Endodermal cell (in vitro differentiated cells): ENCODE measurements at regions not wholly inside any gene's neighbourhood (a gene's known extent, or its start where the extent isn't known, plus 50 kb on each side); places are given as distances from the start of the nearest gene placed in this dataset.

ENCODE experiments used
- DNase-seq: peaks from one replicate; pipeline ENCODE4 v3.0.0-alpha.2; 2017
- H3K27ac ChIP-seq: 2 replicates; pipeline ENCODE4 v1.5.1; 2013; ENCODE audit warnings: mild to moderate bottlenecking, low read depth, low read length, moderate library complexity
- H3K27me3 ChIP-seq: 2 replicates; pipeline ENCODE4 v1.6.1; 2013; ENCODE audit warnings: mild to moderate bottlenecking, low read length, moderate library complexity; ENCODE audit not compliant: insufficient read depth, control insufficient read depth, poor library complexity, severe bottlenecking
- H3K36me3 ChIP-seq: 2 replicates; pipeline ENCODE4 v1.7.0; 2013; ENCODE audit warnings: mild to moderate bottlenecking, low read length, moderate library complexity; ENCODE audit not compliant: control insufficient read depth, insufficient read depth
- H3K4me1 ChIP-seq: one replicate; pipeline ENCODE4 v1.7.0; 2013; ENCODE audit warnings: low read length; ENCODE audit not compliant: control insufficient read depth, insufficient read depth
- H3K4me3 ChIP-seq: 2 replicates; pipeline ENCODE4 v1.5.1; 2013; ENCODE audit warnings: mild to moderate bottlenecking, low read length, moderate library complexity
- H3K9ac ChIP-seq: 2 replicates; pipeline ENCODE4 v1.6.1; 2013; ENCODE audit warnings: mild to moderate bottlenecking, low read length, moderate library complexity; ENCODE audit not compliant: poor library complexity, severe bottlenecking; ENCODE audit errors: extremely low read depth
- H3K9me3 ChIP-seq: 2 replicates; pipeline ENCODE4 v1.6.1; 2013; ENCODE audit warnings: mild to moderate bottlenecking, low read length, moderate library complexity; ENCODE audit not compliant: control insufficient read depth
- H3K27ac Mint-ChIP-seq: 2 replicates; pipeline ENCODE4 v1.8.0; 2020; ENCODE audit warnings: mixed read lengths
- H3K27me3 Mint-ChIP-seq: 2 replicates; pipeline ENCODE4 v1.8.0; 2021; ENCODE audit warnings: mild to moderate bottlenecking, mixed read lengths; ENCODE audit not compliant: insufficient read depth
- H3K36me3 Mint-ChIP-seq: 2 replicates; pipeline ENCODE4 v1.8.0; 2020; ENCODE audit warnings: low read depth, mixed read lengths
- H3K4me1 Mint-ChIP-seq: 2 replicates; pipeline ENCODE4 v1.8.0; 2020; ENCODE audit warnings: mixed read lengths
- H3K4me3 Mint-ChIP-seq: 2 replicates; pipeline ENCODE4 v1.8.0; 2020; ENCODE audit warnings: mild to moderate bottlenecking, moderate library complexity, mixed read lengths
- H3K9me3 Mint-ChIP-seq: 2 replicates; pipeline ENCODE4 v1.8.0; 2020; ENCODE audit warnings: mild to moderate bottlenecking, mixed read lengths
- CTCF ChIP-seq: fragments of 200-600 bp; sonication (generic); conservative IDR thresholded peaks from 2 replicates; pipeline ENCODE4 v1.5.0; 2021; ENCODE audit warnings: antibody characterized with exemption, mild to moderate bottlenecking
- WGBS, 2 experiments: methylation state at CpG; one replicate each; pipeline versions ENCODE4 v1.1.5 to v1.1.7; 2013; ENCODE audit warnings: missing lambda C conversion rate in 2 of 2, mixed read lengths in 1 of 2; ENCODE audit not compliant: insufficient coverage in 1 of 2, insufficient read length in 1 of 2; 5-methylcytosine and 5-hydroxymethylcytosine counted together

GRCh38 chr6:167208819-167209576 is 51.2 kb upstream of the GPR31 start:
- H3K4me3 Mint-ChIP-seq: no peak overlapping the region
- peaks cover 5% of the 10 kb centered on the region for H3K27me3 Mint-ChIP-seq
- H3K4me3 ChIP-seq: no peak overlapping the region
- peak; percentile 44 for TF ChIP-seq CTCF
- no peaks in the 10 kb centered on the region for H3K36me3 Mint-ChIP-seq
- H3K4me1 Mint-ChIP-seq: peaks cover 4% of the 10 kb centered on the region
- H3K9me3 ChIP-seq: no peaks in the 10 kb centered on the region
- H3K36me3 ChIP-seq: no peaks in the 10 kb centered on the region
- H3K9me3 Mint-ChIP-seq: no peaks in the 10 kb centered on the region
- 81 to 86% methylated on average over 11 to 21 of the region's 21 CpGs for WGBS, 2 experiments
- H3K4me1 ChIP-seq: no peaks in the 10 kb centered on the region
- H3K27ac Mint-ChIP-seq: no peak overlapping the region
- H3K27ac ChIP-seq: no peak overlapping the region
- H3K27me3 ChIP-seq: no peaks in the 10 kb centered on the region
- peak; percentile 55 for DNase-seq
- no peak overlapping the region for H3K9ac ChIP-seq

GRCh38 chr6:167209577-167209975 is 51.8 kb upstream of the GPR31 start:
- Histone ChIP-seq H3K9ac (no peak overlapping the region), H3K36me3 (no peaks in the 10 kb centered on the region), H3K9me3 (no peaks in the 10 kb centered on the region), H3K4me1 (no peaks in the 10 kb centered on the region), H3K4me3 (no peak overlapping the region), H3K27me3 (no peaks in the 10 kb centered on the region), H3K27ac (no peak overlapping the region)
- Mint-ChIP-seq H3K4me1 (peaks cover 3% of the 10 kb centered on the region), H3K27me3 (peaks cover 5% of the 10 kb centered on the region), H3K4me3 (no peak overlapping the region), H3K9me3 (no peaks in the 10 kb centered on the region), H3K27ac (no peak overlapping the region), H3K36me3 (no peaks in the 10 kb centered on the region)
- DNase-seq: peak; percentile 38
- WGBS, 2 experiments: 87 to 90% methylated on average over 4 to 9 of the region's 9 CpGs
- TF ChIP-seq CTCF: no peak

GRCh38 chr6:167210375-167211294 is 52.9 kb upstream of the GPR31 start:
- no peak for TF ChIP-seq CTCF
- H3K4me3 ChIP-seq: no peak overlapping the region
- Mint-ChIP-seq H3K27me3 (peaks cover 5% of the 10 kb centered on the region), H3K27ac (peak overlapping the region; percentile 70), H3K36me3 (no peaks in the 10 kb centered on the region), H3K4me1 (peaks cover 3% of the 10 kb centered on the region), H3K4me3 (no peak overlapping the region), H3K9me3 (no peaks in the 10 kb centered on the region)
- 79 to 93% methylated on average over 6 to 23 of the region's 23 CpGs for WGBS, 2 experiments
- no peaks in the 10 kb centered on the region for H3K36me3 ChIP-seq
- DNase-seq: peak; percentile 70
- H3K9me3 ChIP-seq: no peaks in the 10 kb centered on the region
- no peaks in the 10 kb centered on the region for H3K27me3 ChIP-seq
- H3K4me1 ChIP-seq: no peaks in the 10 kb centered on the region
- H3K27ac ChIP-seq: no peak overlapping the region
- no peak overlapping the region for H3K9ac ChIP-seq
